SKM-1 treated with dmso at 0.1 percent for 144 hours (cell line): ENCODE measurements at regions not wholly inside any gene's neighbourhood (a gene's known extent, or its start where the extent isn't known, plus 50 kb on each side); places are given as distances from the start of the nearest gene placed in this dataset.

Experiments used
- DNase-seq: peaks from one replicate; lab custom pipeline; 2025; ENCODE audit not compliant: unreplicated experiment; lab: John Stamatoyannopoulos, UW

GRCh38 chr7:36005876-36006275 lies 147.2 kb upstream of the EEPD1 start:
- DNase-seq = no peak

GRCh38 chr7:36006636-36007229 lies 146.3 kb upstream of the EEPD1 start:
- no peak for DNase-seq

- DNase-seq = no peak
Observed at GRCh38 chr7:36010656-36011587, 142.1 kb upstream of the EEPD1 start.

- DNase-seq = no peak
Observed at GRCh38 chr7:36011588-36011965, 141.5 kb upstream of the EEPD1 start.

- DNase-seq = no peak
Observed at GRCh38 chr7:36013246-36014014, 139.6 kb upstream of the EEPD1 start.

- no peak for DNase-seq
Observed at GRCh38 chr7:36014961-36015360, 138.1 kb upstream of the EEPD1 start.

- DNase-seq = no peak
Observed at GRCh38 chr7:36015733-36016132, 137.3 kb upstream of the EEPD1 start.

- DNase-seq = no peak
Observed at GRCh38 chr7:36016648-36017047, 136.4 kb upstream of the EEPD1 start.

GRCh38 chr7:36017111-36017510 lies 135.9 kb upstream of the EEPD1 start:
- no peak for DNase-seq

- DNase-seq = no peak
Observed at GRCh38 chr7:36018816-36019484, 134.1 kb upstream of the EEPD1 start.

GRCh38 chr7:36019538-36019937 lies 133.5 kb upstream of the EEPD1 start:
- DNase-seq = no peak

GRCh38 chr7:36019980-36020379 lies 133.1 kb upstream of the EEPD1 start:
- DNase-seq = no peak

- peak; percentile 4 for DNase-seq
Observed at GRCh38 chr7:36021367-36021766, 131.7 kb upstream of the EEPD1 start.

GRCh38 chr7:36021917-36022550 lies 131.0 kb upstream of the EEPD1 start:
- no peak for DNase-seq

GRCh38 chr7:36023033-36023560 lies 130.0 kb upstream of the EEPD1 start:
- peak; percentile 46 for DNase-seq

GRCh38 chr7:36025190-36025589 lies 127.9 kb upstream of the EEPD1 start:
- DNase-seq = no peak

GRCh38 chr7:36029311-36029710 lies 123.7 kb upstream of the EEPD1 start:
- DNase-seq = no peak

- DNase-seq = no peak
Observed at GRCh38 chr7:36029853-36030515, 123.1 kb upstream of the EEPD1 start.

- DNase-seq = no peak
Observed at GRCh38 chr7:36032361-36032818, 120.7 kb upstream of the EEPD1 start.

GRCh38 chr7:36034020-36034419 lies 119.0 kb upstream of the EEPD1 start:
- DNase-seq = no peak
